ENCODE measurements at regions not wholly inside any gene's neighbourhood (a gene's known extent, or its start where the extent isn't known, plus 50 kb on each side); places are given as distances from the start of the nearest gene placed in this dataset.

- TF ChIP-seq CTCF (IDR thresholded peaks at IDR 0.05) (no peak), POLR2A (IDR thresholded peaks at IDR 0.05) (no peak)
Measured at GRCh38 chr7:131957338-131958020, 401.1 kb upstream of the PODXL start.

All from right lobe of liver (tissue), 4 donors.